IPS-15b (cell line): ENCODE measurements at regions not wholly inside any gene's neighbourhood (a gene's known extent, or its start where the extent isn't known, plus 50 kb on each side); places are given as distances from the start of the nearest gene placed in this dataset.

Experiments
- H3K27me3 ChIP-seq: one replicate; pipeline ENCODE4 v1.6.1; 2013; ENCODE audit warnings: low read length; ENCODE audit not compliant: control insufficient read depth, insufficient read depth
- H3K36me3 ChIP-seq: one replicate; pipeline ENCODE4 v1.6.1; 2013; ENCODE audit warnings: low read length; ENCODE audit not compliant: control insufficient read depth, insufficient read depth
- H3K4me1 ChIP-seq: one replicate; pipeline ENCODE4 v1.6.1; 2013; ENCODE audit warnings: mild to moderate bottlenecking, low read length; ENCODE audit not compliant: control insufficient read depth, insufficient read depth
- H3K4me3 ChIP-seq: one replicate; pipeline ENCODE4 v1.5.1; 2013; ENCODE audit warnings: low read depth, low read length
- H3K9ac ChIP-seq: one replicate; pipeline ENCODE4 v1.6.1; 2013; ENCODE audit warnings: low read depth, mild to moderate bottlenecking, low read length
- H3K9me3 ChIP-seq: one replicate; pipeline ENCODE4 v1.6.1; 2013; ENCODE audit warnings: mild to moderate bottlenecking, low read length; ENCODE audit not compliant: control insufficient read depth, insufficient read depth

GRCh38 chr1:216902669-216903381 is 179.6 kb upstream of the ESRRG start:
- H3K9ac ChIP-seq: no peak overlapping the region
- no peaks in the 10 kb centered on the region for H3K36me3 ChIP-seq
- H3K4me1 ChIP-seq: no peaks in the 10 kb centered on the region
- H3K27me3 ChIP-seq: no peaks in the 10 kb centered on the region
- H3K9me3 ChIP-seq: no peaks in the 10 kb centered on the region
- no peak overlapping the region for H3K4me3 ChIP-seq

- H3K4me3 ChIP-seq: no peak overlapping the region
- no peak overlapping the region for H3K9ac ChIP-seq
- no peaks in the 10 kb centered on the region for H3K27me3 ChIP-seq
- H3K36me3 ChIP-seq: no peaks in the 10 kb centered on the region
- no peaks in the 10 kb centered on the region for H3K9me3 ChIP-seq
- no peaks in the 10 kb centered on the region for H3K4me1 ChIP-seq
Measured at GRCh38 chr1:216900116-216900620, 176.9 kb upstream of the ESRRG start.

GRCh38 chr1:216898801-216899200 is 175.6 kb upstream of the ESRRG start:
- Histone ChIP-seq H3K9ac (no peak overlapping the region), H3K9me3 (no peaks in the 10 kb centered on the region), H3K27me3 (no peaks in the 10 kb centered on the region), H3K4me3 (no peak overlapping the region), H3K4me1 (no peaks in the 10 kb centered on the region), H3K36me3 (no peaks in the 10 kb centered on the region)

- no peak overlapping the region for H3K4me3 ChIP-seq
- no peaks in the 10 kb centered on the region for H3K27me3 ChIP-seq
- H3K9me3 ChIP-seq: no peaks in the 10 kb centered on the region
- H3K36me3 ChIP-seq: no peaks in the 10 kb centered on the region
- H3K4me1 ChIP-seq: no peaks in the 10 kb centered on the region
- no peak overlapping the region for H3K9ac ChIP-seq
Measured at GRCh38 chr1:216896146-216896545, 172.9 kb upstream of the ESRRG start.

GRCh38 chr1:216894494-216894893 is 171.3 kb upstream of the ESRRG start:
- Histone ChIP-seq H3K27me3 (no peaks in the 10 kb centered on the region), H3K9ac (no peak overlapping the region), H3K36me3 (no peaks in the 10 kb centered on the region), H3K4me1 (no peaks in the 10 kb centered on the region), H3K9me3 (no peaks in the 10 kb centered on the region), H3K4me3 (no peak overlapping the region)

- H3K36me3 ChIP-seq: no peaks in the 10 kb centered on the region
- H3K4me1 ChIP-seq: no peaks in the 10 kb centered on the region
- no peaks in the 10 kb centered on the region for H3K27me3 ChIP-seq
- H3K9ac ChIP-seq: no peak overlapping the region
- no peak overlapping the region for H3K4me3 ChIP-seq
- H3K9me3 ChIP-seq: no peaks in the 10 kb centered on the region
Measured at GRCh38 chr1:216892581-216893160, 169.4 kb upstream of the ESRRG start.

GRCh38 chr1:216890871-216891270 is 167.6 kb upstream of the ESRRG start:
- H3K4me3 ChIP-seq: no peak overlapping the region
- no peaks in the 10 kb centered on the region for H3K36me3 ChIP-seq
- no peaks in the 10 kb centered on the region for H3K4me1 ChIP-seq
- no peak overlapping the region for H3K9ac ChIP-seq
- no peaks in the 10 kb centered on the region for H3K27me3 ChIP-seq
- no peaks in the 10 kb centered on the region for H3K9me3 ChIP-seq

GRCh38 chr1:216888731-216889130 is 165.5 kb upstream of the ESRRG start:
- no peaks in the 10 kb centered on the region for H3K36me3 ChIP-seq
- no peak overlapping the region for H3K9ac ChIP-seq
- H3K4me1 ChIP-seq: no peaks in the 10 kb centered on the region
- H3K27me3 ChIP-seq: no peaks in the 10 kb centered on the region
- H3K4me3 ChIP-seq: no peak overlapping the region
- H3K9me3 ChIP-seq: no peaks in the 10 kb centered on the region

GRCh38 chr1:216887032-216887431 is 163.8 kb upstream of the ESRRG start:
- H3K36me3 ChIP-seq: no peaks in the 10 kb centered on the region
- H3K9me3 ChIP-seq: no peaks in the 10 kb centered on the region
- H3K4me1 ChIP-seq: no peaks in the 10 kb centered on the region
- no peak overlapping the region for H3K9ac ChIP-seq
- no peaks in the 10 kb centered on the region for H3K27me3 ChIP-seq
- no peak overlapping the region for H3K4me3 ChIP-seq

GRCh38 chr1:216884614-216885229 is 161.5 kb upstream of the ESRRG start:
- Histone ChIP-seq H3K36me3 (no peaks in the 10 kb centered on the region), H3K4me1 (no peaks in the 10 kb centered on the region)

GRCh38 chr1:216883518-216883917 is 160.3 kb upstream of the ESRRG start:
- Histone ChIP-seq H3K9me3 (no peaks in the 10 kb centered on the region), H3K4me1 (no peaks in the 10 kb centered on the region), H3K4me3 (no peak overlapping the region), H3K36me3 (no peaks in the 10 kb centered on the region), H3K9ac (no peak overlapping the region), H3K27me3 (no peaks in the 10 kb centered on the region)

More at GRCh38 chr1:216884614-216885229, 161.5 kb upstream of the ESRRG start:
- H3K9ac ChIP-seq: no peak overlapping the region
- H3K9me3 ChIP-seq: no peaks in the 10 kb centered on the region
- H3K4me3 ChIP-seq: no peak overlapping the region
- H3K27me3 ChIP-seq: no peaks in the 10 kb centered on the region

- Histone ChIP-seq H3K36me3 (no peaks in the 10 kb centered on the region), H3K4me1 (no peaks in the 10 kb centered on the region), H3K9ac (no peak overlapping the region), H3K27me3 (no peaks in the 10 kb centered on the region), H3K4me3 (no peak overlapping the region), H3K9me3 (no peaks in the 10 kb centered on the region)
Measured at GRCh38 chr1:216881695-216882094, 158.5 kb upstream of the ESRRG start.
